OCI-LY1 (cell line): ENCODE measurements at regions not wholly inside any gene's neighbourhood (a gene's known extent, or its start where the extent isn't known, plus 50 kb on each side); places are given as distances from the start of the nearest gene placed in this dataset.

Source experiments
- H2AFZ ChIP-seq: fragments of 200-600 bp; sonication (generic), shearing (Covaris generic); 2 replicates; pipeline ENCODE4 v1.6.0; 2014; ENCODE audit warnings: antibody characterized with exemption, mild to moderate bottlenecking, low read length
- H3F3A ChIP-seq: fragments of 200-600 bp; sonication (generic), shearing (Covaris generic); 2 replicates; pipeline ENCODE4 v1.6.0; 2014; ENCODE audit warnings: mild to moderate bottlenecking, antibody characterized with exemption, low read length, moderate library complexity; ENCODE audit not compliant: insufficient read depth
- H3K27ac ChIP-seq: fragments of 200-600 bp; sonication (generic); 2 replicates; pipeline ENCODE4 v1.5.1; 2014; ENCODE audit warnings: low read length, mixed run types, mild to moderate bottlenecking, low read depth; ENCODE audit not compliant: poor library complexity, severe bottlenecking
- H3K27me3 ChIP-seq: fragments of 200-600 bp; sonication (generic); 2 replicates; pipeline ENCODE4 v1.6.0; 2014; ENCODE audit warnings: antibody characterized with exemption, mild to moderate bottlenecking, low read length, moderate library complexity; ENCODE audit not compliant: insufficient read depth
- H3K36me3 ChIP-seq: fragments of 200-600 bp; sonication (generic); 2 replicates; pipeline ENCODE4 v1.6.1; 2014; ENCODE audit warnings: mild to moderate bottlenecking, antibody characterized with exemption, low read length, moderate library complexity, mixed read lengths; ENCODE audit not compliant: insufficient read depth
- H3K4me1 ChIP-seq: fragments of 200-600 bp; sonication (generic); 2 replicates; pipeline ENCODE4 v1.5.1; 2014; ENCODE audit warnings: mild to moderate bottlenecking, low read length, moderate library complexity; ENCODE audit not compliant: insufficient read depth, severe bottlenecking
- H3K4me2 ChIP-seq: fragments of 200-600 bp; sonication (generic), shearing (Covaris generic); 2 replicates; pipeline ENCODE4 v1.6.1; 2014; ENCODE audit warnings: low read length
- H3K4me3 ChIP-seq: fragments of 200-600 bp; sonication (generic); 2 replicates; pipeline ENCODE4 v1.5.1; 2014; ENCODE audit warnings: low read length, low read depth, mild to moderate bottlenecking, mixed read lengths; ENCODE audit not compliant: poor library complexity, severe bottlenecking
- H3K79me2 ChIP-seq: fragments of 200-600 bp; shearing (Covaris generic); 2 replicates; pipeline ENCODE4 v1.6.1; 2016; ENCODE audit warnings: mixed run types, low read length, mixed read lengths; ENCODE audit not compliant: insufficient read depth
- H3K9ac ChIP-seq: fragments of 200-600 bp; sonication (generic), shearing (Covaris generic); 2 replicates; pipeline ENCODE4 v1.6.1; 2014; ENCODE audit warnings: mild to moderate bottlenecking, low read length, mixed read lengths
- H3K9me2 ChIP-seq: fragments of 200-600 bp; sonication (generic), shearing (Covaris generic); 2 replicates; pipeline ENCODE4 v1.6.1; 2014; ENCODE audit warnings: low read depth, mild to moderate bottlenecking, low read length, mixed read lengths
- H3K9me3 ChIP-seq: fragments of 200-600 bp; shearing (Covaris generic); 2 replicates; pipeline ENCODE4 v1.6.1; 2014; ENCODE audit warnings: low read length, mixed read lengths
- H4K20me1 ChIP-seq: fragments of 200-600 bp; sonication (generic), shearing (Covaris generic); 2 replicates; pipeline ENCODE4 v1.6.0; 2016; ENCODE audit warnings: mild to moderate bottlenecking, low read length; ENCODE audit not compliant: insufficient read depth
- EZH2 ChIP-seq: fragments of 200-600 bp; sonication (generic), shearing (Covaris generic); IDR thresholded peaks from 2 replicates; pipeline ENCODE4 v1.8.0; 2017; ENCODE audit warnings: borderline replicate concordance, mixed run types, mild to moderate bottlenecking, antibody characterized with exemption, low read length, moderate library complexity, mixed read lengths
- TF ChIP-seq, protein P1 (sequence below): fragments of 200-600 bp; sonication (generic), shearing (Covaris generic); IDR thresholded peaks from 2 replicates; pipeline ENCODE4 v1.5.1; 2017; ENCODE audit warnings: mild to moderate bottlenecking, antibody characterized with exemption, low read length, moderate library complexity, mixed read lengths

DNA sequence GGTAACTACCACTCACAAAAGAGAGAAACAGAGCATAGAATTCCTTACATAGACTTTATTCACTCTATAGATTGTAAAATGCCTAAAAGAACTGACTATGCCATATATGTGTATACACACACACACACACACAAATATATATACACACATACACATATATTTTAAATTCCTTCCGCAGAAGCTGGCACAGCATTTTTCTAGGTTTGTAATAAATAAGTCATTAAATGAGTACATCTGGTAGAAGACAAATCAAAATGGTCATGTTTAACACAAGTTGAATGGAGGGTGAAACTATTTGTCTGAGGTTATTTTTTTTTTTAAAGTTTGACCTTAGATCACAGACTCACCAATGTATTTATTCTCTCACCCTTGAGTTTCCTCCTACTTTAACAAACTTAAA, 58.2 kb downstream of the CCER1 start:
- no peaks in the 10 kb centered on the region for H3K9me3 ChIP-seq
- H3F3A ChIP-seq, result no peaks in the 10 kb centered on the region
- H2AFZ ChIP-seq, result no peak overlapping the region
- TF ChIP-seq, protein P1, sequence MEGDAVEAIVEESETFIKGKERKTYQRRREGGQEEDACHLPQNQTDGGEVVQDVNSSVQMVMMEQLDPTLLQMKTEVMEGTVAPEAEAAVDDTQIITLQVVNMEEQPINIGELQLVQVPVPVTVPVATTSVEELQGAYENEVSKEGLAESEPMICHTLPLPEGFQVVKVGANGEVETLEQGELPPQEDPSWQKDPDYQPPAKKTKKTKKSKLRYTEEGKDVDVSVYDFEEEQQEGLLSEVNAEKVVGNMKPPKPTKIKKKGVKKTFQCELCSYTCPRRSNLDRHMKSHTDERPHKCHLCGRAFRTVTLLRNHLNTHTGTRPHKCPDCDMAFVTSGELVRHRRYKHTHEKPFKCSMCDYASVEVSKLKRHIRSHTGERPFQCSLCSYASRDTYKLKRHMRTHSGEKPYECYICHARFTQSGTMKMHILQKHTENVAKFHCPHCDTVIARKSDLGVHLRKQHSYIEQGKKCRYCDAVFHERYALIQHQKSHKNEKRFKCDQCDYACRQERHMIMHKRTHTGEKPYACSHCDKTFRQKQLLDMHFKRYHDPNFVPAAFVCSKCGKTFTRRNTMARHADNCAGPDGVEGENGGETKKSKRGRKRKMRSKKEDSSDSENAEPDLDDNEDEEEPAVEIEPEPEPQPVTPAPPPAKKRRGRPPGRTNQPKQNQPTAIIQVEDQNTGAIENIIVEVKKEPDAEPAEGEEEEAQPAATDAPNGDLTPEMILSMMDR, result no peak
- TF ChIP-seq EZH2, result no peak
- H3K9ac ChIP-seq, result no peak overlapping the region
- no peaks in the 10 kb centered on the region for H3K9me2 ChIP-seq
- H3K36me3 ChIP-seq, result no peaks in the 10 kb centered on the region
- no peaks in the 10 kb centered on the region for H4K20me1 ChIP-seq
- H3K27ac ChIP-seq, result no peak overlapping the region
- no peak overlapping the region for H3K4me3 ChIP-seq
- no peaks in the 10 kb centered on the region for H3K27me3 ChIP-seq
- H3K4me2 ChIP-seq, result no peak overlapping the region
- H3K4me1 ChIP-seq, result no peaks in the 10 kb centered on the region
- no peaks in the 10 kb centered on the region for H3K79me2 ChIP-seq

DNA sequence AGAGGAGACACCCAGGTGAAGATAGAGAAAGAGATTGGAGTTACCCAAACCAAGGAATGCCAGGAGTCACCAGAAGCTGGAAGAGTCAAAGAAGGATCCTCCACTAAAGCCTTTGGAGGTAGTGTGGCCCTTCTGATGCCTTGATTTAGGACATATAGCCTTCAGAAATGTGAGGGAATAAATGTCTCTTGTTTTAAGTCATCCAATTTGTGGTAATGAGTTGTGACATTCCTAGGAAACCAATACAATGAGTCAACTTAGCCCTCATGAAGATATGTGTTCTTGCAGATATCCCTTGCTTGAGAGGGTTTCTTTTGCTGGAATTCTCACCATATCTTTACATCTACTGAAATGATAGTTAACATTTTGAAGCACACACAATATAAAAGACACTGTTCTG, 58.8 kb downstream of the CCER1 start:
- Histone ChIP-seq H3K27ac (no peak overlapping the region), H2AFZ (no peak overlapping the region), H3K9me3 (no peaks in the 10 kb centered on the region), H4K20me1 (no peaks in the 10 kb centered on the region), H3K4me2 (no peak overlapping the region), H3K4me1 (no peaks in the 10 kb centered on the region), H3K79me2 (no peaks in the 10 kb centered on the region), H3K27me3 (no peaks in the 10 kb centered on the region), H3F3A (no peaks in the 10 kb centered on the region), H3K9ac (no peak overlapping the region), H3K4me3 (no peak overlapping the region), H3K36me3 (no peaks in the 10 kb centered on the region), H3K9me2 (no peaks in the 10 kb centered on the region)
- no peak for TF ChIP-seq EZH2
- TF ChIP-seq, protein P1, result no peak

DNA sequence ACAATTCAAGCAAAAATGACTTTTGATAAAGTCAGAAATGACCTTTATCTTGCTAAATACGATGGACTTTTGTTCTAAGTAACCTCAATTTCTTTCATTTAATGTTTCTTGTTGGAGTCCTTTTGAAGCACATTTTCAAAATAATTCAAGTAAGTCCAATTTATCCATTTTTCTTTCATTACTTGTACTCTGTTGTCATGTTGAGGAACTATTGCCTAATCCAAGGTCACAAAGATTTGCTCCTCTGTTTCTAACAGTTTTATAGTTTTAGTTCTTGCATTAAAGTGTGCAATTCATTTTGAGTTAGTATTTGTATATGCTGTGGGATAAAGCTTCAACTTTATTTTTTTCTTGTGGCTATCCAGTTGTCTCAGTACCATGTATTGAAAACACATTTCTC, 66.7 kb downstream of the CCER1 start:
- H3K27ac ChIP-seq, result no peak overlapping the region
- H3F3A ChIP-seq, result no peaks in the 10 kb centered on the region
- H3K9me2 ChIP-seq, result no peaks in the 10 kb centered on the region
- H3K27me3 ChIP-seq, result no peaks in the 10 kb centered on the region
- H2AFZ ChIP-seq, result no peak overlapping the region
- no peaks in the 10 kb centered on the region for H3K36me3 ChIP-seq
- no peaks in the 10 kb centered on the region for H3K79me2 ChIP-seq
- no peaks in the 10 kb centered on the region for H3K4me1 ChIP-seq
- H3K4me2 ChIP-seq, result no peak overlapping the region
- H4K20me1 ChIP-seq, result no peaks in the 10 kb centered on the region
- TF ChIP-seq EZH2, result no peak
- TF ChIP-seq, protein P1, result no peak
- H3K4me3 ChIP-seq, result no peak overlapping the region
- H3K9ac ChIP-seq, result no peak overlapping the region
- H3K9me3 ChIP-seq, result no peaks in the 10 kb centered on the region
